Ammon's horn (tissue), 1 donor: ENCODE measurements at regions not wholly inside any gene's neighbourhood (a gene's known extent, or its start where the extent isn't known, plus 50 kb on each side); places are given as distances from the start of the nearest gene placed in this dataset.

Source experiments
- DNase-seq: peaks from one replicate; pipeline ENCODE4 v3.0.0-alpha.2; 2016; ENCODE audit warnings: low spot score

GRCh38 chr7:47690902-47691558 is 109.1 kb upstream of the TNS3 start:
- no peak for DNase-seq

- DNase-seq = no peak
Measured at GRCh38 chr7:47689558-47689957, 107.6 kb upstream of the TNS3 start.

GRCh38 chr7:47688311-47689100 is 106.6 kb upstream of the TNS3 start:
- DNase-seq = peak; percentile 71

- no peak for DNase-seq
Measured at GRCh38 chr7:47685712-47686376, 103.9 kb upstream of the TNS3 start.

- no peak for DNase-seq
Measured at GRCh38 chr7:47685151-47685550, 103.2 kb upstream of the TNS3 start.

- no peak for DNase-seq
Measured at GRCh38 chr7:47684728-47685127, 102.8 kb upstream of the TNS3 start.

GRCh38 chr7:47683485-47683898 is 101.6 kb upstream of the TNS3 start:
- DNase-seq = no peak

- no peak for DNase-seq
Measured at GRCh38 chr7:47682874-47683273, 101.0 kb upstream of the TNS3 start.

GRCh38 chr7:47681249-47681810 is 99.4 kb upstream of the TNS3 start:
- peak; percentile 57 for DNase-seq

- DNase-seq = no peak
Measured at GRCh38 chr7:47678641-47679380, 96.9 kb upstream of the TNS3 start.

- DNase-seq = no peak
Measured at GRCh38 chr7:47677664-47678063, 95.8 kb upstream of the TNS3 start.

GRCh38 chr7:47677093-47677492 is 95.2 kb upstream of the TNS3 start:
- DNase-seq = no peak

GRCh38 chr7:47672977-47673381 is 91.1 kb upstream of the TNS3 start:
- DNase-seq = no peak

- no peak for DNase-seq
Measured at GRCh38 chr7:47672271-47672791, 90.4 kb upstream of the TNS3 start.

GRCh38 chr7:47671358-47671757 is 89.4 kb upstream of the TNS3 start:
- no peak for DNase-seq

- no peak for DNase-seq
Measured at GRCh38 chr7:47670729-47671128, 88.8 kb upstream of the TNS3 start.

- no peak for DNase-seq
Measured at GRCh38 chr7:47669901-47670384, 88.0 kb upstream of the TNS3 start.

- peak; percentile 71 for DNase-seq
Measured at GRCh38 chr7:47669178-47669891, 87.4 kb upstream of the TNS3 start.

GRCh38 chr7:47666164-47666862 is 84.4 kb upstream of the TNS3 start:
- no peak for DNase-seq

GRCh38 chr7:47664650-47665195 is 82.8 kb upstream of the TNS3 start:
- DNase-seq = no peak
